HG02943 (cell line): ENCODE measurements at regions not wholly inside any gene's neighbourhood (a gene's known extent, or its start where the extent isn't known, plus 50 kb on each side); places are given as distances from the start of the nearest gene placed in this dataset.
"Not testable (repeated sequence)": the region's sequence is repeated elsewhere in the genome, so short reads cannot be mapped to it uniquely, and the experiment has no call there.

Experiments
- ATAC-seq: cut with Tn5 transposase; IDR thresholded peaks from one replicate; pipeline ENCODE4 v1.9.1; 2021; ENCODE audit warnings: mild to moderate bottlenecking, low read depth, moderate library complexity; ENCODE audit not compliant: unreplicated experiment

DNA sequence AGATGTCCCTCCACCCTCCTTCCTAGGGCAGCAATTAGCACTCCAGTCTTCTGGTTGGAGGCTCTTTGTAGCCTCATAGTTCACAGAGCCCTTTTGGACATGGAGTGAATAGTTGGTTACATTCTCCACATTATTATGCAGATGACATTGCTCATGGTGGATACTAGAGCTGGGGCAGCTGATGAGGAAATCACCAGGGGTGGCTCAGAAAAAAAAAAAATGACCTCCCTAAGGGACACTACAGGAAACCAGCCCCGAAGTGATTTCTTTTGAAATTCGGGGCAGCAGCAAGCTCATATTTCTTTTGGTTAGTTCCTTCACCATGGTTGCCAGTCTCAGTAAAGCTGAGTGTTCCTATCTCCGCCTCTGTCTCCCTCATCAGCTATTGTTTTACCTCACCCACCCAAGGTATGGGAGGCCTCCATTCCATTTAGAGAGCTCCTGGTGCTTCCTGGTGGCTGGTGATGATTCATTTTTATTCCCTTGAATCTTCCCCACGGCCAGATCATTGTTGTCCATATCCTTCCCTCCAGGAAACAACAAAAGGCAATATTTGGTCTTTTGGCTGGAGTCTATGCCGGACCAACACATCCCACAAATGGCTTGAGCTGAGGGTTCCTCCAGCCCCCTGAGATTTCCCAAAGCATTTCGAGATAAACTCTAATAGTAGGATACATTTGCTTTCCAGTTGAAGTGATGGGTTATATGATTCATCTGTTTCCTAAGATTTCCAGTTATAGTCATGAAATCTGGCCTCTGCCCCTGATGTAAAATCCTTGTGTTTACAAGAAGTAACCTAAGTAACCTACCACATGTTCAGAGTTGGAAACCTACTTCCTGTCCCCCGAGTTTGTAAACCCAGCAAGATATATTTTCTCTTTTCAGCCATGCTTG lies 56.2 kb upstream of the NID2 start:
- no peak for ATAC-seq

DNA sequence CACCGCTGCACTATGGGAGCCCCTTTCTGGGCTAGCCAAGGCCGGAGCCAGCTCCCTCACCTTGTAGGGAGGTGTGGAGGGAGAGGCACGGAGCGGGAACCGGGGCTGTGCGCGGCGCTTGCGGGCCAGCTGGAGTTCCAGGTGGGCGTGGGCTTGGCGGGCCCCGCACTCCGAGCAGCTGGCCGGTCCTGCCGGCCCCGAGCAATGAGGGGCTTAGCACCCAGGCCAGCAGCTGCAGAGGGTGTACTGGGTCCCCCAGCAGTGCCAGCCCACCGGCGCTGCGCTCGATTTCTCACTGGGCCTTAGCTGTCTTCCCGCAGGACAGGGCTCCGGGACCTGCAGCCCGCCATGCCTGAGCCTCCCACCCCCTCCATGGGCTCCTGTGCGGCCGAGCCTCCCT lies 53.3 kb upstream of the NID2 start:
- not testable (repeated sequence) for ATAC-seq

DNA sequence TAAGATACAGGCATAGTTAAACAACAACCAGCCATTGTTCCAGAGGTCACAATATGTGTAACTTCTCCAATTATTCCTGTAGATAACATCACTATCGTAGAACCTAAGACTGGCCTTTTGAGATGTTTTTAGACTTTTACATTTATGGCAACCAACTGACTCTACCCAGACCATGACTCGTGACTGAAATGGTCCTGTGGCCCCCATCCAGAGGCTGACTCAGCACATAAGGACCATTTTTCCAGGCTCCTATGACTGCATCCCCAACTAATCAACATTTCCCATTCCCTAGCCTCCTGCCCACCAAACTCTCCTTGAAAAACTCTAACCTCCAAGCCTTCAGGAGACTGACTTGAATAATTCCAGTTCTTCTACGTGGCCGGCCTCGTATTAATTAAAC lies 52.6 kb upstream of the NID2 start:
- ATAC-seq = no peak

DNA sequence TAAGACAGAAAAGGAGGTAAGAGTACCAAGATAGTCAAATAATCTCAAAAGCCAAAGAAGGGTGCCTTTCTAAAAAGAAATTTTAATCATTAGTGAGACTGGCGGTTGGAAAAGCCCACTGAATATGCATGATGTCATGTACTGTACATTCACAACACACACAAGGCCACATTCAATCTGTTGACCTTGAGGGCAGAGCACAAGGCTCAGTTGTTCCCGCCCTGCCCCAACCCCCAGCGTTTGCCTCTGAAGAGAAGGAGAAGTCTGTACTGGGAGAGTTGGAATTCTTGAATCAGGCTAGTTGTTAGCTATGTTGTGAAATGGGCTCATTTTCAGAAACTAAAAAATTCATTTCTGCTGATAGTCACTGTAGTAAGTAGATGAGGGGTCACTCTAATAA lies 50.2 kb upstream of the NID2 start:
- no peak for ATAC-seq
